ENCODE measurements at regions not wholly inside any gene's neighbourhood (a gene's known extent, or its start where the extent isn't known, plus 50 kb on each side); places are given as distances from the start of the nearest gene placed in this dataset.
A peak's percentile ranks its signal among the peaks of the same experiment; 100 is the strongest.

GRCh38 chr12:107441665-107442300, 243.8 kb upstream of the PWP1 start:
- no peaks in the 10 kb centered on the region for H3K4me1 ChIP-seq (ENCODE audit: control insufficient read depth, insufficient read depth, low read length)
- CTCF ChIA-PET, result no interaction called here
- POLR2A ChIA-PET, result no interaction called here
- no peak overlapping the region for H3K27ac ChIP-seq (ENCODE audit: extremely low read depth, low read depth, low read length)
- H3K4me3 ChIP-seq (ENCODE audit: low read depth, low read length), result no peak overlapping the region
- H3K36me3 ChIP-seq (ENCODE audit: control insufficient read depth in 2 of 2, insufficient read depth in 1 of 2, low read length in 2 of 2), result no peaks in the 10 kb centered on the region
- H3K9me3 ChIP-seq (ENCODE audit: control insufficient read depth, insufficient read depth, low read depth, low read length), result no peaks in the 10 kb centered on the region
- TF ChIP-seq ZNF302 (tag by site-specific recombination; IDR thresholded peaks at IDR 0.05; ENCODE audit: low read depth) (no peak), ZNF362 (tag by site-specific recombination; IDR thresholded peaks at IDR 0.05) (peak; percentile 63; the same call in 1 of the 2 replicates)

- Histone ChIP-seq H3K36me3 (ENCODE audit: control insufficient read depth in 2 of 2, insufficient read depth in 1 of 2, low read length in 2 of 2) (no peaks in the 10 kb centered on the region), H3K4me3 (ENCODE audit: low read depth, low read length) (no peak overlapping the region), H3K4me1 (ENCODE audit: control insufficient read depth, insufficient read depth, low read length) (no peaks in the 10 kb centered on the region), H3K27ac (ENCODE audit: extremely low read depth, low read depth, low read length) (no peak overlapping the region), H3K9me3 (ENCODE audit: control insufficient read depth, insufficient read depth, low read depth, low read length) (no peaks in the 10 kb centered on the region)
- no peak for TF ChIP-seq ZNF792 (tag by site-specific recombination; IDR thresholded peaks at IDR 0.05)
- ChIA-PET POLR2A (no interaction called here), CTCF (no interaction called here)
These were observed 243.1 kb upstream of the PWP1 start for GRCh38 chr12:107442326-107442987.

DNA sequence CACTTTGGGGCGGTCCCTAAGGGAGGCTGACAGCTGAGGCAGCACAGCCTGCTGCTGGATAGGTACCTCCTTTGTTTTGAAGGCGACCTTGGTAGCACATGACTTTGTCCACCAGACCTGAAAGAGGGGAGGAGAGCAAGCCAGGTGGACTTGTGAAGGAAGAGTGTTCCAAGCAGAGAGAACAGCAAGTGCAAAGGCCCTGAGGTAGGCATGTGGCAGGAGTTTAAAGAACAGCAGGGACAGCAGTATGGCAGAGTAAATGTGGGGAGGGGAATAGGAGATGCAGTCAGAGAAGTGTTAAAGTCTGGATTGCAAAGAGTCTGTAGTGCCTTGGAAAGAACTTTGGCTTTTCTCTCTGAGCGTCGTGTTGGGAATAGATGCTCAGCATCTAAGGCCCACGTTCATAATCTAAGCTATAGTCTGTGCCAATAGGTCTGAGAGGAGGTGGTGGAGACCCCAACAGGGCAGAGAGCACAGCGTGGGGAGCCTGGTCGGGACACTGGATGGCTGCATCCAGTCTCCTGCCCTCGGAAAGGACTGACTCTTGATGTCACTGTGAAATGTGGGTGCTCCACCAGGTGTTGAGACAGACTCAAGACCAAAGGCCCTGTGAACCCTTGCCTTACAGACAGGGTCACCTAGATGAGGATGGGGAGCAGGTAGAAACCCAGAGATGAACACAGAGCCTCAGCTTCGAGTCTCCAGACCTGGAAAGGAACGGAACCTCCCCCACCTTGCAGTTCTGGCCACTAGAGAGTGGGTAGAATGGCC, 242.1 kb upstream of the PWP1 start:
- Histone ChIP-seq H3K9me3 (ENCODE audit: control insufficient read depth, insufficient read depth, low read depth, low read length) (no peaks in the 10 kb centered on the region), H3K4me3 (ENCODE audit: low read depth, low read length) (no peak overlapping the region), H3K36me3 (ENCODE audit: control insufficient read depth in 2 of 2, insufficient read depth in 1 of 2, low read length in 2 of 2) (no peaks in the 10 kb centered on the region), H3K4me1 (ENCODE audit: control insufficient read depth, insufficient read depth, low read length) (no peaks in the 10 kb centered on the region), H3K27ac (ENCODE audit: extremely low read depth, low read depth, low read length) (no peak overlapping the region)
- POLR2A ChIA-PET, result no interaction called here
- TF ChIP-seq ZNF623 (tag by site-specific recombination; IDR thresholded peaks at IDR 0.05) (peak; percentile 93), ZNF274 (IDR thresholded peaks at IDR 0.05; ENCODE audit: low read length) (no peak), ZNF274 (tag by site-specific recombination; IDR thresholded peaks at IDR 0.05; ENCODE audit: borderline replicate concordance) (no peak)
- CTCF ChIA-PET, result interaction anchor here (0.9 kb wide), 1 partner anchor 20 kb away, joined by 3 read pairs; no protein-coding TSS in a partner anchor

- Histone ChIP-seq H3K27ac (ENCODE audit: extremely low read depth, low read depth, low read length) (no peak overlapping the region), H3K4me3 (ENCODE audit: low read depth, low read length) (no peak overlapping the region), H3K4me1 (ENCODE audit: control insufficient read depth, insufficient read depth, low read length) (no peaks in the 10 kb centered on the region), H3K36me3 (ENCODE audit: control insufficient read depth in 2 of 2, insufficient read depth in 1 of 2, low read length in 2 of 2) (no peaks in the 10 kb centered on the region), H3K9me3 (ENCODE audit: control insufficient read depth, insufficient read depth, low read depth, low read length) (no peaks in the 10 kb centered on the region)
- ChIA-PET POLR2A (no interaction called here), CTCF (interaction anchor here (0.5 kb wide), 1 partner anchor 146 kb away, joined by 3 read pairs; no protein-coding TSS in a partner anchor)
- TF ChIP-seq ZNF169 (tag by site-specific recombination; IDR thresholded peaks at IDR 0.05) (no peak), ZBTB49 (tag by site-specific recombination; IDR thresholded peaks at IDR 0.05; ENCODE audit: low read depth) (no peak), ZEB2 (tag by site-specific recombination; IDR thresholded peaks at IDR 0.05) (no peak), ZNF202 (tag by site-specific recombination; IDR thresholded peaks at IDR 0.05; ENCODE audit: borderline replicate concordance) (no peak), ZNF791 (tag by site-specific recombination; IDR thresholded peaks at IDR 0.05) (no peak)
These were observed 240.8 kb upstream of the PWP1 start for GRCh38 chr12:107444771-107445170.
